ENCODE measurements at regions not wholly inside any gene's neighbourhood (a gene's known extent, or its start where the extent isn't known, plus 50 kb on each side); places are given as distances from the start of the nearest gene placed in this dataset.

GRCh38 chr1:29901624-29902325 lies 665.5 kb downstream of the PTPRU start:
- TF ChIP-seq CTCF (optimal IDR thresholded peaks at IDR 0.05 in 1 of 3, IDR thresholded peaks at IDR 0.05 in 1 of 3, conservative IDR thresholded peaks at IDR 0.05 in 1 of 3; ENCODE audit: extremely low read depth in 1 of 3, insufficient read depth in 2 of 3, low read length in 3 of 3) = no peak
- no peak for TF ChIP-seq EZH2 (IDR thresholded peaks at IDR 0.05; ENCODE audit: low read length)

All from keratinocyte (primary cell).